NCI-H2196 (cell line): ENCODE measurements at regions not wholly inside any gene's neighbourhood (a gene's known extent, or its start where the extent isn't known, plus 50 kb on each side); places are given as distances from the start of the nearest gene placed in this dataset.

Experiments used
- DNase-seq: peaks from one replicate; lab custom pipeline; 2025; ENCODE audit not compliant: unreplicated experiment; lab: John Stamatoyannopoulos, UW

DNA sequence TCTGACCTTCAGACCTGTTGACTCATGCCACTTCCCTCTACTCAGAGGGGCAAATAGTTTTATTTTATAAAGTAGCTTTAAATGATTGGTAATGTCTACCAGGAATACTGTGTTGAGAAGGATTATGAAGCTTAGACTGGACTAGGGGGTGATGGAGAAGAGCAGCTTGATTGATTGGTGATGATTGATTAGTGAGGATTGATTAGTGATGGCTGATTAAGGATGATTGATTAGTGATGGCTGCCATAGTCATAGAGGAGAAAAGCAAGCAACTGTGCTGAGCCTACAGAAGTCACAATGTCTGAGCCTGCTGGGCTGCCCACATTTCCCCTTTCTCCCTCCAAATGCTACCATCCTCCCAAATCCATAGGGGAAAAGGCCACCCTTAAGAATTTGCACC, 206.8 kb upstream of the SALL1 start:
- no peak for DNase-seq

DNA sequence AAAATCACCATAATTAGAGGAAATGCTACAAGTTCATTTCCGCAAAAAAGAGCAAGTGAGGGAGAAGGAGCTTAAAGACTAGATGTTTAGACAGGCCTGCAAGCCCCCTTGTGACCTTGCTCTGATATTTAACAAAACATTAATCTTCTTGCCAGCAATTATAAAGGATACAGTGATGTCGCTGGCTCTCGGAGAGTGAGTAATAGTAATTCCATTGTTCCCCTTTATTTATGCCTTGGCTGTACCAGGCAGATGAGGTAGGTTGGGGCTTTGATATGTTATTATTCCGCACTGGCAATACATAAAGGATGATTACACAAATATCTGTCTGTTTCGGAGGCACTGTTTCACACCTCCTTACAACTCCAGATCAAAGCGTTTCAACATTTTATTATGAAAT, 204.8 kb upstream of the SALL1 start:
- DNase-seq = no peak

DNA sequence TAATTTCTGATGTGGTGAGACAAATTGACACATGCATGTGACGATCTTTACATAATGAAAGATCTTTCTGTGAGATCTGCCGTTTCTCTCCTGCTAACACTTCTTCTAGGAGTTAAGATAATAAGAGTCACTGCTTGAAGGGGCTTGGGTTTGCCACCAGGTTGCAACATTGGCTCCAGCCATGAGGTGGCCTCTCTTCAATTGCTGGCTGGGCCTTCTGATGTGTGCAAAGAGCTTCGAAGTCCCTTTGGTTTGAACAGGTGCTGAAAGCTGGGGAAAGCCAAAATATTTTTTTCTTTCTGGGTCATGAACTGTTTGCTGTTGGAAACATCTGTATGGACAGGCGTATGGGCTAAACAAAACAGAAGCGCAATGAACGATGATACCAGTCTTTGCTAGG, 204.1 kb upstream of the SALL1 start:
- DNase-seq = no peak

DNA sequence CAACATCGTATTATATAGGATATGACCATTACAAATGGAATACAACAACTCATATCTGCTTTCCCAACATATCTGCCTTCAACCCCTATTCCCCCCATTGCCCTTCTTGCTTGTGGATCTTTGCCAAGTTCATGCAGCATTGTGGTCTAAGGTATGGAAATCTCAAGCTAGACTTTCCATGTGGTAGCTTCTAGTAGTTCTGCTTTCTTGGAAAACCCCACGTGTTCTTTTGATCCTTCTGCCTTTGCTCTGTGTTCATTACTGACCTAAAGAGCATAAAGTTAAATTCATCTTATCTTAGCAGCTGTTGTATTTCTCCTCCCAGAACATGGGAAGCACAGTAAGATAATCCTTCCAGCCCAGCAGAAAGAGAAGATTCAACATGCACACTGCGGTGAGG, 202.0 kb upstream of the SALL1 start:
- DNase-seq = no peak

DNA sequence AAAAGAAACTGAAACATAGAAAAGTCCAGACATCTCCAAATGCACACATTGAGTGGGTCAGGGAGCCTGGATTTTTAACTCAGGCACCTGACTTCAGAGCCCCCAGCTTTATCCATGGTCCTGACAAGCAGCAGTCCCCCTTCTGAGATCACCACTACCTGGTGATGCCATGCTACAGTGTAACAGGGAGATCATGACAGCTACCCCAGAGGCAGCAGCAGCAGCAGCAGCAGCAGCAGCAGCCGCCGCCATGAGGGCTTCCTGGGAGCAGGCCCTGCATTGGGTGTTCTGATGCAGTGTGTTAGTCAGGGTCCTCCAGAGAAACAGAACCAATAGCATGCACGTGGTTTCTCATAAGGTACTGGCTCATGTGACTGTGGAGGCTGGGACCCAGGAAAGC, 198.6 kb upstream of the SALL1 start:
- no peak for DNase-seq

DNA sequence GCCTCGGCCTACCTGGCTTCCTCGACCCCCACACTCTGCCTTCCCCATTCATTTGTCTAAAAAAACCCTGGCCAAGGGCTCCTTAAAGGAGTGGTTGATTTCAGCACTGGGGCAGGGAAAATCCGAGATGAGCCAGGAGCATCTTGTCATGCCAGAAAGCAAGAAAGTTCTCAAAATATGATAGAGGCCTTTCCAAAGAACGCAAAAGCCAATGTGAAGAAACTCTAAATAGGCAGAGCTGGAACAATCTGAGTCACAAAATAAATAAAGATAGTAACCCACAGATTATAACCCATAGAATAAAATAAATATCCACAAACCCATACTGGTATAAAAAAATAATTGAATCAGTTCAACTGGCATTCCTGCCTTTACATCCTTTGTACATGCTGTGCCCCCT, 192.3 kb upstream of the SALL1 start:
- DNase-seq = no peak

DNA sequence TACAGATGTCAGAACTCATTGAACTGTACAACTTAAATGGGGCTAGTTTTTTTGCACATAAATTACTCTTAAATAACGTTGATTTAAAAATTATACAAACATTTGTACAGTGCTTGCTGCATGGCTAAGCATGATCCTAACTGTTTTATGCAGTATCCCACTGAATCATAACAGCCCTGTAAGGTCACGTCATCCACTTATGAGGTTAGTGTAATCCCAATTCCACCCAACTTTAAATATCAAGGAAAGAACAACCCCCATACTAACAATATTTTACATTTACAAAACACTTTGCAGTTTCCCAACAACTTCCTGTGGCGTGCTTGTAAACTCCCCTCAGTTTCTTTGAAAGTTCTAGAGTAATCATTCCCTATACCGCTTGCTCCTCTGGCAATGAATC, 190.1 kb upstream of the SALL1 start:
- DNase-seq = no peak

DNA sequence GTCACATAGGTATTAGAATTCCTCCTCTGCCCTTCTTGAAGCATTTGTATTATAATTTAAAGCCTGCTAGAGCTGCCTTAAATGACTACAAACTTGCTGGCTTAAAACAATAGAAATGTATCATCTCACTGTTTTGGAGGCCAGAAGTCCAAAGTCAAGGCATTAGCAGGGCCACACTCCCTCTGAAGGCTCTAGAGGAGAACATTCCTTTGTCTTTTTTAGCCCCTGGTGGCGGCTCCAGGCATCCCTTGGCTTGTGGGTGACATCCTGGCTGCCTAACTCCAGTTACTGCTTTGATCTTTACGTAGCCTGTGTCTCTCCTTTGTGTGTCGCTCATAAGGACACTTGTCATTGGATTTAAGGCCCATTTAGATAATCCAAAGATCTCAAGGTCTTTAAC, 186.6 kb upstream of the SALL1 start:
- no peak for DNase-seq

DNA sequence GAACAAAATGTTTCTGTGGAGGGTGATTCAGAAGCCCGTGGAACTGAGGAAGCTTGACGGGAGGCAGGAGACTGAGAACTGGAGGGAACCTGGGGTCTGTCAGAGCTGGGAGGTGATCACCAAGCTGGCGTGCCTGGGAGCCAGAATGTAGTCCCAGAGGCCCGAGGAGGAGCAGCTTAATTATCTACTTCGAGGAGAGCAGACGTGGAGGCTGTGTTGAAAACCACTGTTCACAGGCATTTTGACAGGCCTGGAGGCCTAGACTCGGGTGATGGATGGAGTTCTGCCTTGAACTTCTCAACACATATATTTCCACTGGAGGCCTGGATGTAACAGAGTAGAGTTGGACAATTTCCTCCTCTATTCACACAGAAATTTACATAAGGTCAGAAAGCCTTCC, 177.7 kb upstream of the SALL1 start:
- DNase-seq = no peak

DNA sequence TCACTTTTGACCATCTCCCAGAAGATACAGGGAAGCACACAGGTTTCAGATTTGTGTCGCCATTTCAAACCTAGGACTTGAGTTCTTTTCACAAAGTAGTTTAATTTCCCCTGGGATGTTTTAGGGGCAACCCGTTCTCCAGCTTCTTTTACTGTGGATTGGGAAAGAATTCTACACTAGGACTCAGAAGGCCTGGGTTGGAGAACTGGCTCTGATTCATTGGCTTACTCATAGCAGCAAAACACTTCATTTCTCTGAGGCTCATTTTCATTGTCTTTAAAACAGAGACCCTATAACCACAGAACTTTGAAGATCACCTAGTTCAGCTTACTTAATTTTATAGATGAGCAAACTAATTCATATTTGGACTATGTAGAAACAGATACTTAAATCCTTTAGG, 175.9 kb upstream of the SALL1 start:
- no peak for DNase-seq

DNA sequence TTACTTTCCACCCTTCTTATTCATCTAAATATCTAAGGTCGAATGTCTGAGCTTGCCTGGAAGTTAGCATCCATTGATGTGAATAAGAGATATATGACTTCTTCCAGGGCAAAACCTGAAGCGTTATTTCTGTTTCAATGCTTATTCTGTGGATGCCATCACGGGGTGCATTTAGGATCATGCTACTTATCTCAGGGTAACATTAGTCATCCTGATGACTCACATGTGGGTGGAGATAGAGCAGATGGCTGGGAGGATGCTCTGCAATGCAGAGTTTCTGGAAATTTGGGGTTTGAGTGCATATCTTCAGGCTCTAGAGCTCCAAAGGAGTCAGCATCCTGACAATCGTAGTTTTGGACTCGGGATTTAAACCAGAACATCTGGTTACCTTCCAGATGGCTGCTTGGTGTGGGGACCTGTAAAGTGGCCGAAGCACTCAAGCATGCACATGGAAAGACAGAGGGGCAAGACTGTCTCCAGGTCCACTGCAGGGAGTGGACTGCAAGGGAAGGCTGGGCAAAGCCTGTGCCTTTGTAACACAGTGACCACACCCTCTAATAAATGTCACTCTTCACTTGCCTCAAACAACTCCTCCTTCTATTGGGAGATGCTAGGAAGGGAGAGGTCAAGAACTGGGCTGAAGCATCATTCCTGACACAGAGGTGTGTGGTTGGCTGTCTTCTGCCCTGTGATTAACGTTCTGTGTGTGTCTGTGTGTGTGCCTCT, 175.2 kb upstream of the SALL1 start:
- no peak for DNase-seq

DNA sequence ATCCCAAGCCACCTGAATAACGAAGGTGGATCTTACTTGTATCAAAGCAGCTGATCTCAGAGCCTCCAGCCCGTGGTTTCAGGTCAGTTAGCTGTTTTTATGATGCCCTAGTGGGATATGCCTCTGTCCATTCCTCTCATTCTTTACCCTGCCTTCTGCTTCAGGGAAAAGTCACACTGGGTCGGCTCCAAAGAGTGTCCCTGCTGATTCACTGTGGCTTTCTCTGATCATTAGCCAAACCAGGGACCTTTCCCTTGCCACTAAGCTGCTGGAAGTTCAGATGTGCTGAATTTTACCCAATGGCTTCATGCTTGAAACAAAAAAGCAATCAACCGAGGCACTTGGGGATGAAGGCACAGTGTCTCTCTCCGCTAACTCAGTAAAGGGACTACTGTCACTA, 170.2 kb upstream of the SALL1 start:
- DNase-seq = no peak

DNA sequence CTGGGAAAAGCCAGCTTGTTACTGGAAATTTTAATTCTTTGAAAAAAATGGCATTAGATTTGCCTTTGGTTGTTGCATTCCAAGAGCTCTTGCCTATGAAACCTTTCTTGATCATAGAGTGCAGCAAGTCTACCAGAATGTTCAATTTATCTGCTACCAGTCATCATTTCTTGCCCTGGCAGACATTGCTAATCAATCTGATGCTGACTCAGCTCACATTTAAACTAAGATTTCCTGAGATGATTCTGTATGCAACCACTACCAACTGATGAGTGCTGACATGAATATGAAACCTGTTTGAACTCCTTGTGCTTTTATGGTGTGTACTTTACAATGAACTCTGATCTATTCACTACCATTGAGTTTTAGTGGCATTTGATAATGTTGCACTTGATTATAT, 166.5 kb upstream of the SALL1 start:
- DNase-seq = no peak

DNA sequence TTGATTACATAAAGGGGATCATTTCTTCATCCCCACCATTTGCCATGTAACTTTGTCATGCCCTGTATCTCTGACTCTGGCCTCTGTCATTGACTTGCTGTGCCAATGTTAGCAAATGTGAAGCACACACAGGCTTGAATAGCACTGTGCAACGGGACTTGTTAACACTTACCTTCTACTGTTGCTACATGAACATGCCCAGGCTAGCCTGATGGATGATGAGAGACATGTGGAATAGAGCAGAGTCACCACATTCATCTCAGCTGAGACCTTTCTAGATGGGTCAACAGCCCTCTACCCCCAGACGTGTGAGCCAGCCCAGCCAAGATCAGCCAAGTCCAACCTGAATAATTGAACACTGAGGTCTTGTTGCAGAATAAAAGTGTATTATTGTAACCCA, 162.1 kb upstream of the SALL1 start:
- DNase-seq = no peak

DNA sequence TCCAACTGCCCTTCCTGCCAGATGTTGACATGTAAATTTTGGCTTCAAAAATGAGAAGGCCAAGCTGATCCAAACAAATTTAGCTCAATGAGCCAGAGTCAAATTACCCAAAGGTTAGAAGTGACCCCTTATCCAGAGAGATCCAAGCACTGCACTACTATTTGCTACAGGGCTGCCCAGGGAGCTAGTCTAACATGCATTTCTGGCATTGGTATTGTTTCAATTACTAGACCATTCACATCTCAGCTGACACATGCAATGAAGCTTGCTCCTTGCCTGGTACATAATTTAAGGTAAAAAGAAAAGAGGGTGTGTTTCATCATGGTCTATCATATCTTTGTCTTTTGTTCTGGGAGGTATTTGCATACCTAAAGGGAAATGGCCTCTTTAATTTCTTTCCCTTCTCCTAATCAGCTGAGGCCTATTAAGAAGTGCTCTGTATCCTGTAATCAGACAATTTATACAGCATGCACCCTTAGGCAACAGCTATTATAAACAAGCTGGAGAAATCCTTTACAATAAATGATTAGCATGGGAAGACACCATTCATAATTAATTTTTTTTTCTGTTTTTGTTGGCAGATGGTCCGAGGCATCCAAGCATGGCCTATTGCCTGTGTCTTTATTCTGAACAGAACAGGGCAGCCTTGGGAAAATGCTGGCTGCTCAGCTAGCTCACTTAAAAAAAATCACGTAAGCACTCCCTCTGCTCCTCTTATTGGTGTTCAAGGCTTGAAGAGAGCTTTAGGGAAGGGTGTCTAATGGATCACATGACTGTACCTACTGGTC, 161.5 kb upstream of the SALL1 start:
- no peak for DNase-seq

DNA sequence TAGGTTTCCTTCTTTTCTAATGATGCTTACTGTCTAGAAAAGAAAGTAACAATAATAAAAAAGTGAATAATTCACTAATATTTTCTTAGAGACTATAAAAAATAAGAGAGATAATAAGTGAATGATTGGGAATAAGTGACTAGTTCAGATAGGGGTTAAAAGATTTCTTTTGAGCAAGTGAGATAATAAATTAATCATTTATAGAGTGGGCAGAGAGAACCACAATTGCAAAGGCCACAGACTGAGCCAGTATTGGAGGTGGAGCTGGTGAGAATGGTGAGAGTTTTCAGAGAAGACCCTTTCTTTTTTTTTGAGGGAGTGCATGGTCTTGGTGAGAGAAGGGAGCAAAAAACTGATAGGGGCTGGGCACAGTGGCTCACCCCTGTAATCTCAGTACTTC, 159.1 kb upstream of the SALL1 start:
- DNase-seq = no peak

DNA sequence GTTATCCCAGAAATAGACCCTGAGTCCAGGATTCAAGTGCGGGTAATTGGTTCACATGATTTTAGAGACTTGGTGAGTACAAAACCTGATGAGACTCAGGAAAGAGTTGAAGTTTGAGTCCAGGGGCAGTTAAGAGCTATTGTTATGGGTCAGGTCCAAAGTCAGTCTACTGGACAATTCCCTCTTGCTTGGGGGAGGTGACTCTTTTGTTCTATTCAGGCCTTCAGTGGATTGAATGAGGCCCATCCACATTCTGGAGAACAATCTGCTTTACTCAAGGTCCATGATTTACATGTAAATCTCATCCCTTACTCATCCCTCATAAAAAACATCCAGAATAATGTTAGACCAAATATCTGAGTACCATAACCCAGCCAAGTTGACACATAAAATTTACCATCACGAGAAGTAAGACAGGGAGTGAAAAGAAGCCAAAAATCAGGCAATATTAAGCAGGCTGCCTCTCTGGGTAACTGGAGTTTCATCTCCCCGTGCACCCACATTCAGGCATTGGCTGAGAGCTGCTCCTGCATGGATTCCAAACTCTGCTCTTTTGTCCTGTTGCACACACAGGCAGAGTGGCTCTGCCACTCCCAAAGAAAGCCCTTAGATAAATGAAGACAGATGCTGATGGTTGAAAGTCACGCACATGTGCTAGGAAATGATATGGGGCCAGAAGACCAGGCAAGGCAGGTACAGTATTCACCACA, 156.0 kb upstream of the SALL1 start:
- no peak for DNase-seq

DNA sequence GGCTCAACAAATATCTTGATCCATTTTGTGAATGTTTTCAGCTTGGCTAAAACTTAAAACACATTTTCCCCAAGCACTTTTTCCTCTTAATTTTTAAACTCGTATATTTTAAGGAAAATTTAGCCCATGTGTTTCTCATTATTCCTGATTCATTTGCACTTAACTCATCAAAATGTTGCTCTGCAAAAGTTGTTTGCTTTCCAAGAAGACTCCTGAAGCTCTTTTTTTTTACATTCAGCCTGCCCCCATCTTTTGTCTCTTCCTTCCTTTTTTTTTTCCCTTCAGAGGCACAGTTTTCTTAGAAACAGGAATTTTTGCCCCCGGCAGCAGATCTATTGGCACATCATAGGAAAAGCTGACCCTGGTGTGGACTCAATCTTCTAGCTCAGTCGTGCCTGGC, 155.0 kb upstream of the SALL1 start:
- no peak for DNase-seq

DNA sequence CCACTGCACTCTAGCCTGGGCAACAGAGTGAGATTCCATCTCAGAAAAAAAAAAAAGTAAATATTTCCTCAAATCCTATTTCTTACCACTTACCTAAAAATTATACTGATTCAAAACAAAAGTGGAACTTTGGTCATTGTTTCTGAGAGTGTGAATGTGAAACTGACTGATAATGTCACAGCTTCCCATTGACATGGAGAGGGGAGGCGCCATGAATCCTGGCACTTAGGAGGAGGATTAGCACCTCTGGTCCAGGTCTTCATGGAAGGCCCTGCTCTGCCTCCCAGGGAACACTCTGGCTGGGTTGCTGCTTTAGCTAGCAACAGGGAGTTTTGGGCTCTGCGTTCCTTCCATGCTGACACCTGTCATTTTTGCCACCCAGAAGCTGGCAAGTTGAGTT, 154.3 kb upstream of the SALL1 start:
- no peak for DNase-seq

DNA sequence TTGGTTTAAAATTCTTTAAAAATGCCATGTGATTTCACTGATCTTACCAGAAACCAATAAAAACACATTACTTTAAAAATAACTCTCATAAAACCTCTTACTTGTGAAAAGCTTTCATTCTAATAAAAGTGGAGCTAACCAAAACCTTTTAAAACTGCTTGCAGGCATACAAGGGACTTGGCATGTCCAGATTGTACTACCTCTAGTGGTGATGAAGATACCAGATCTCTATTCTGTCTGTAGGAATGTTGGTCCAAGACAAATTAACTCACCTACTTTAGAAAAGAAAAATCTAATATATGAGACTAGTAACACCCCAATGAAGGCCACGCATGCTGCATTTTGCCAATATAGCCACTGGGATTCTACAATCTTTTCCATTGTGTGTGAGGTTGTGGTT, 151.0 kb upstream of the SALL1 start:
- no peak for DNase-seq

DNA sequence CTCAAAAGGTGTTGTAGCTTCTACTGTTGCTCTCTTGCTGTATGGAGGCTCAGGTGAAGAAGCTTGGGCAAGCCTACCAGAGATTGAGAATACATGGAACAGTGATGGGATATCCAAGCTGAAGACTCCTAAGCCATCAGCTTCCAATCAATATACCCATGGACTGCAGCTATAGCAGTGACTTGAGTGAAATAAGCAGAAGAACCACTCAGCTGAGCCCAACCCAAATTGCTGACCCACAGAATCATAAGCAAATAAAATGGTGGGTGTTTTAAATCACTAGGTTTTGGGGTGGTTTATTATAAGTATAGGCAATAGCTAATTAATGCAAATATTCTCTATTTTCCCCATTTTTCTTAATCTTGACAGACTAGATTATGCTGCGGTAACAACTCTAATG, 147.7 kb upstream of the SALL1 start:
- DNase-seq = no peak
